Neuronal stem cell (in vitro differentiated cells): ENCODE measurements at regions not wholly inside any gene's neighbourhood (a gene's known extent, or its start where the extent isn't known, plus 50 kb on each side); places are given as distances from the start of the nearest gene placed in this dataset.

Experiments used
- DNase-seq: peaks from one replicate; pipeline ENCODE4 v3.0.0-alpha.2; 2013; ENCODE audit warnings: low spot score
- H2AFZ ChIP-seq: one replicate; pipeline ENCODE4 v1.6.1; 2013; ENCODE audit warnings: mild to moderate bottlenecking, low read length, inconsistent platforms
- H2AK5ac ChIP-seq: 2 replicates; pipeline ENCODE4 v1.6.1; 2013; ENCODE audit warnings: low read depth, mild to moderate bottlenecking, inconsistent platforms, low read length, moderate library complexity, mixed read lengths
- H2BK120ac ChIP-seq: 2 replicates; pipeline ENCODE4 v1.6.1; 2013; ENCODE audit warnings: low read depth, mild to moderate bottlenecking, inconsistent platforms, low read length, moderate library complexity, mixed read lengths
- H2BK12ac ChIP-seq: one replicate; pipeline ENCODE4 v1.6.1; 2013; ENCODE audit warnings: low read length, inconsistent platforms
- H2BK15ac ChIP-seq: 2 replicates; pipeline ENCODE4 v1.6.1; 2013; ENCODE audit warnings: mild to moderate bottlenecking, low read length, inconsistent platforms, mixed read lengths
- H2BK5ac ChIP-seq: one replicate; pipeline ENCODE4 v1.6.1; 2013; ENCODE audit warnings: inconsistent platforms, mild to moderate bottlenecking, low read length, moderate library complexity
- H3K14ac ChIP-seq: one replicate; pipeline ENCODE4 v1.6.1; 2013; ENCODE audit warnings: low read length, inconsistent platforms
- H3K18ac ChIP-seq: 2 replicates; pipeline ENCODE4 v1.6.1; 2013; ENCODE audit warnings: low read length, inconsistent platforms
- H3K23ac ChIP-seq: 2 replicates; pipeline ENCODE4 v1.6.1; 2013; ENCODE audit warnings: low read depth, mild to moderate bottlenecking, mixed read lengths, low read length, inconsistent platforms; ENCODE audit not compliant: poor library complexity
- H3K27ac ChIP-seq: replicated peaks from 3 replicates; pipeline ENCODE4 v1.5.1; 2013; ENCODE audit warnings: low read length, inconsistent platforms
- H3K27me3 ChIP-seq, 3 experiments: 2 replicates each; pipeline ENCODE4 v1.6.1; 2013; ENCODE audit warnings: low read length in 3 of 3, mild to moderate bottlenecking in 2 of 3, inconsistent platforms in 1 of 3, low read depth in 1 of 3, mixed read lengths in 1 of 3, moderate library complexity in 1 of 3; ENCODE audit not compliant: control insufficient read depth in 3 of 3, insufficient read depth in 3 of 3
- H3K36me3 ChIP-seq, 2 donors: replicated peaks in 1 of 2; 2 replicates each; pipeline ENCODE4 v1.6.1; 2013; ENCODE audit warnings: low read length in 2 of 2; ENCODE audit not compliant: control insufficient read depth in 2 of 2, insufficient read depth in 2 of 2
- H3K4ac ChIP-seq: 2 replicates; pipeline ENCODE4 v1.6.1; 2013; ENCODE audit warnings: inconsistent platforms, mild to moderate bottlenecking, low read length, moderate library complexity
- H3K4me1 ChIP-seq, 2 donors: 1 replicate in 1 of 2; 2 replicates in 1 of 2; pipeline ENCODE4 v1.6.1; 2013; ENCODE audit warnings: low read length in 2 of 2, low read depth in 1 of 2; ENCODE audit not compliant: control insufficient read depth in 2 of 2, insufficient read depth in 1 of 2
- H3K4me2 ChIP-seq: one replicate; pipeline ENCODE4 v1.6.1; 2013; ENCODE audit warnings: mild to moderate bottlenecking, low read length, inconsistent platforms; ENCODE audit not compliant: insufficient read depth, poor library complexity, severe bottlenecking
- H3K4me3 ChIP-seq, 2 donors: 2 replicates each; pipeline ENCODE4 v1.5.1; 2013; ENCODE audit warnings: low read length in 2 of 2, mild to moderate bottlenecking in 2 of 2, inconsistent platforms in 1 of 2, moderate library complexity in 1 of 2
- H3K79me1 ChIP-seq: one replicate; pipeline ENCODE4 v1.6.1; 2013; ENCODE audit warnings: low read depth, mild to moderate bottlenecking, inconsistent platforms, low read length, moderate library complexity
- H3K9ac ChIP-seq: one replicate; pipeline ENCODE4 v1.6.1; 2013; ENCODE audit warnings: mild to moderate bottlenecking, low read depth, low read length, inconsistent platforms; ENCODE audit not compliant: poor library complexity
- H3K9me3 ChIP-seq, 2 donors: replicated peaks in 1 of 2; 2 replicates each; pipeline versions ENCODE3 to v1.6.1; 2013; ENCODE audit warnings: low read length in 2 of 2, mild to moderate bottlenecking in 2 of 2, inconsistent platforms in 1 of 2, low read depth in 1 of 2, mixed read lengths in 1 of 2, moderate library complexity in 1 of 2; ENCODE audit not compliant: control insufficient read depth in 2 of 2, insufficient read depth in 1 of 2
- H4K8ac ChIP-seq: one replicate; pipeline ENCODE4 v1.6.1; 2013; ENCODE audit warnings: low read depth, mild to moderate bottlenecking, inconsistent platforms, low read length, moderate library complexity
- H4K91ac ChIP-seq: one replicate; pipeline ENCODE4 v1.6.1; 2013; ENCODE audit warnings: low read length, low read depth, mild to moderate bottlenecking, inconsistent platforms; ENCODE audit not compliant: poor library complexity
- WGBS, 2 donors: extraction: QIAGEN DNeasy Blood & Tissue Kit; methylation state at CpG; one replicate each; pipeline ENCODE4 v1.1.7; 2013; ENCODE audit warnings: missing lambda C conversion rate in 2 of 2, mixed read lengths in 1 of 2; ENCODE audit not compliant: insufficient read length in 2 of 2, insufficient replicate concordance in 1 of 2; ENCODE audit errors: extremely low coverage in 2 of 2; 5-methylcytosine and 5-hydroxymethylcytosine counted together

DNA sequence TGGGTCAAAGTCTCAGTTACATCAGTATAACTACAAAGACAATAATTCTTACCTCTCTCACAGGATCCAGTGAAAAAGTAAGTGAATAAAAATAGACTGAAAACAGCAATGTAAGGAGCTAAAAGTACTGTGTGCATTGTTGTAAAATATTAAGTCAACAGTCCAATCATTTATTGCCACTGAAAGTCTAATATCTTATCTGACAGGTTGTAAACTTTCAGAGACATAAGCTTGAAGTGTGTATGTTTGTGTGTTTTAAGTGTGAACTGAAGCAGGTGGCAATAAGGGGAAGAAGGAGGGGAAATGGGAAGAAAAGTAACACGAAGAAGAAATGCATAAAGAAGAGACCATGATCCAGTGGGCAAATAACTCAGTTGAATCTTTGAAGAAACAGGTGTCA, 229.7 kb upstream of the TAS2R1 start:
- H4K91ac ChIP-seq: no peak overlapping the region
- H3K14ac ChIP-seq: no peak overlapping the region
- peaks cover 0 to 4% of the 10 kb centered on the region in 2 donors for H3K9me3 ChIP-seq
- H3K9ac ChIP-seq: no peak overlapping the region
- H3K23ac ChIP-seq: no peak overlapping the region
- no peak overlapping the region for H3K4ac ChIP-seq
- H2AK5ac ChIP-seq: no peak overlapping the region
- peaks cover 0 to 4% of the 10 kb centered on the region in 2 donors for H3K4me1 ChIP-seq
- no peak overlapping the region for H2BK5ac ChIP-seq
- no peaks in the 10 kb centered on the region for H3K27me3 ChIP-seq
- no peak overlapping the region for H2BK12ac ChIP-seq
- no CpG with 5 or more reads among the region's 1 CpG for WGBS, 2 donors
- H2BK120ac ChIP-seq: no peak overlapping the region
- H3K4me3 ChIP-seq: no peak overlapping the region
- DNase-seq: no peak
- no peak overlapping the region for H3K4me2 ChIP-seq
- no peak overlapping the region for H2BK15ac ChIP-seq
- H3K79me1 ChIP-seq: no peaks in the 10 kb centered on the region
- H3K27ac ChIP-seq: no peak overlapping the region
- no peak overlapping the region for H4K8ac ChIP-seq
- no peaks in the 10 kb centered on the region for H3K36me3 ChIP-seq
- no peak overlapping the region for H3K18ac ChIP-seq
- no peak overlapping the region for H2AFZ ChIP-seq

DNA sequence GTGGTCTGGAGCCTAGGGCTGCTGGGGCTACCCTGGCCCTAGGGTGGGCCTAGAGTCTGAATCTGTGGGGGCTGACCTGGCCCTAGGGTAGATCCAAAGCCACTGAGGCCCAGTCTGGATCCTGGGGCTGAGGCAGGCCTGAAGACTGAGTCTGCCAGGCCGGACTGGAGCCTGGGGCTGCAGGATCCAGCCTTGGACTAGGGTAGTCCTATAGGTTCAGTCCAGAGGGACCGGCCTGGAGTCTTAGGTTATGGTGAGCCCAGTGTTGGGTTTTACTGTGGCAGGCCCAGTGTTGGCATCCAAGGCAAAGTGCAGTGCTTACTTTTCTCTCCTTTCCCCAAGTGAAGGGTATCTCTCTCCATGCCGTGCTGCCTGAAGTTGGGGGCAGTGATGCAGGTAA, 227.9 kb upstream of the TAS2R1 start:
- Histone ChIP-seq H2BK15ac (no peak overlapping the region), H2BK5ac (no peak overlapping the region), H3K4me2 (no peak overlapping the region), H3K14ac (no peak overlapping the region), H3K18ac (no peak overlapping the region), H3K4me1 (peaks cover 0 to 4% of the 10 kb centered on the region in 2 donors), H3K27me3 (no peaks in the 10 kb centered on the region), H3K23ac (peak overlapping the region; percentile 34), H3K79me1 (no peaks in the 10 kb centered on the region), H4K8ac (no peak overlapping the region), H2AFZ (no peak overlapping the region), H2BK120ac (no peak overlapping the region), H3K4me3 (no peak overlapping the region), H4K91ac (no peak overlapping the region), H2BK12ac (no peak overlapping the region), H3K9ac (peak overlapping the region; percentile 9), H3K4ac (no peak overlapping the region), H3K9me3 (no peaks in the 10 kb centered on the region), H3K27ac (no peak overlapping the region), H2AK5ac (peak overlapping the region; percentile 49), H3K36me3 (no peaks in the 10 kb centered on the region)
- no peak for DNase-seq
- WGBS, 2 donors: no CpG with 5 or more reads among the region's 3 CpGs

DNA sequence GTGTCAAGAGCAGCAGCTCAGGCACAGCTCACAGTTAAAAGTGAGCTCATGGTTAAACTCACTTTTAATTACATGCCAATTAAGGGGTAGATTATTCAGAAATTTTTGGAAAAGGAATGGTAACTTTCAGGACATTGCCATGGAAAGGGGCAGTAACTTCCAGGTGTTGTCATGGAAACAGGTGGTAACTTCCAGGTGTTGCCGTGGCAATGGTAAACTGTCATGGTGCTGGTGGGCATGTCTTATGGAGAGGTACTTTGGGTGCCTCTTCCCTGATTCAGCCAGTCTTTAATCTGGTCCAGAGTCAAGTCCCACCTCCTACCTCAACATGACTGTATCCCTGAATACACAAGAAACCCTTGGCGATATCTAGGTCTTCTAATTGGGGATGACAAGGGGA, 223.2 kb upstream of the TAS2R1 start:
- DNase-seq: no peak
- H2AFZ ChIP-seq: no peak overlapping the region
- no peak overlapping the region for H2BK15ac ChIP-seq
- H3K79me1 ChIP-seq: no peaks in the 10 kb centered on the region
- peaks cover 0 to 8% (median 0%) of the 10 kb centered on the region in 3 experiments for H3K27me3 ChIP-seq
- no peak overlapping the region for H2AK5ac ChIP-seq
- no peak overlapping the region for H2BK12ac ChIP-seq
- no peak overlapping the region for H3K27ac ChIP-seq
- H3K18ac ChIP-seq: no peak overlapping the region
- H3K4ac ChIP-seq: no peak overlapping the region
- H2BK5ac ChIP-seq: no peak overlapping the region
- no peak overlapping the region for H2BK120ac ChIP-seq
- no peak overlapping the region for H3K14ac ChIP-seq
- no peak overlapping the region for H3K4me3 ChIP-seq
- H3K4me1 ChIP-seq: no peaks in the 10 kb centered on the region
- no CpG with 5 or more reads among the region's 2 CpGs for WGBS, 2 donors
- no peak overlapping the region for H4K8ac ChIP-seq
- no peak overlapping the region for H4K91ac ChIP-seq
- no peaks in the 10 kb centered on the region for H3K9me3 ChIP-seq
- no peaks in the 10 kb centered on the region for H3K36me3 ChIP-seq
- H3K23ac ChIP-seq: no peak overlapping the region
- H3K9ac ChIP-seq: no peak overlapping the region
- H3K4me2 ChIP-seq: no peak overlapping the region

DNA sequence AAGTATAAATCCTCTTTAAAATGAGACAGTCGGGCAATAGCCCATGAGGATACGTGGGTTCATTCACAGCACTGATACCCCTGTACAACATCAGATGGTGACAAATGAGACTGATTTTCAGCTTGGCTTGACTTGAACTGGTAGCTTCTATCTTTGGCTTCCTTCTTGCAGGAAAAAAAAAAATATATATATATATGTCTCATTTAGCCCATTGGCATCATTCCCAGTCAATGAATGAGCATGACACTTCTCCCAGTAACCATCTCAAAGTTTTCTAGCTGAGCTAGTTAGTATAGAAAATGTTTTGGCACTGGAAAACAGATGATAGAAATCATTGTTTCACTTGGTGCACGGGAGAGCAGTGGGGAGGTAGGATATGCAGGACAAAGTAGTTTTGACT, 222.5 kb upstream of the TAS2R1 start:
- Histone ChIP-seq H3K18ac (no peak overlapping the region), H4K8ac (no peak overlapping the region), H2BK15ac (no peak overlapping the region), H2BK120ac (no peak overlapping the region), H2AFZ (no peak overlapping the region), H2BK5ac (no peak overlapping the region), H3K4me1 (no peaks in the 10 kb centered on the region), H3K79me1 (no peaks in the 10 kb centered on the region), H2AK5ac (no peak overlapping the region), H2BK12ac (no peak overlapping the region), H3K14ac (no peak overlapping the region), H3K9me3 (no peaks in the 10 kb centered on the region), H3K4me3 (no peak overlapping the region), H3K36me3 (no peaks in the 10 kb centered on the region), H3K4ac (no peak overlapping the region), H3K27ac (no peak overlapping the region), H3K27me3 (peaks cover 0 to 8% (median 0%) of the 10 kb centered on the region in 3 experiments), H4K91ac (no peak overlapping the region), H3K23ac (no peak overlapping the region), H3K4me2 (no peak overlapping the region), H3K9ac (no peak overlapping the region)
- DNase-seq: no peak
- WGBS, 2 donors: no CpG with 5 or more reads among the region's 3 CpGs
